ELR (cell line): ENCODE measurements at regions not wholly inside any gene's neighbourhood (a gene's known extent, or its start where the extent isn't known, plus 50 kb on each side); places are given as distances from the start of the nearest gene placed in this dataset.
A peak's percentile ranks its signal among the peaks of the same experiment; 100 is the strongest.

ENCODE experiments used
- DNase-seq: peaks from one replicate; pipeline ENCODE4 v3.0.0-alpha.2; 2015; ENCODE audit warnings: low read depth

DNA sequence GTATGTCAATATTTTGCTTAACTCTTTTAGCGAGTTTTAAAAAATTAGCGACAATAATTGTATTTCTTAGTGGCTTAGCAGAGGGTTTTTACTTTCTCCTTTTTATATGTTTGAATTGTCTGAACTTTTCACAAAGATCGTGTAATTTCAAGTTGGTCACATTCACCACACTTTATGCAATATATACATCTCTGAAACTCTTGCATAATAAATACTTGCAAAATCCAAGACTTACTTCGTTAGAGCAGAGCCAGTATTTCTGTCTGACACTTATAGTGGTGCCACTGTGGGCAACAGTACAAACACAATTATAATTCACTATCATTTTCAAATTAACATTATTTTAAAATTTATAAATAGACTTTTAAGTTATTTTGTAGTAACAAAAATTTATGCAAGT, 62.0 kb downstream of the SUCNR1 start:
- DNase-seq = no peak

DNA sequence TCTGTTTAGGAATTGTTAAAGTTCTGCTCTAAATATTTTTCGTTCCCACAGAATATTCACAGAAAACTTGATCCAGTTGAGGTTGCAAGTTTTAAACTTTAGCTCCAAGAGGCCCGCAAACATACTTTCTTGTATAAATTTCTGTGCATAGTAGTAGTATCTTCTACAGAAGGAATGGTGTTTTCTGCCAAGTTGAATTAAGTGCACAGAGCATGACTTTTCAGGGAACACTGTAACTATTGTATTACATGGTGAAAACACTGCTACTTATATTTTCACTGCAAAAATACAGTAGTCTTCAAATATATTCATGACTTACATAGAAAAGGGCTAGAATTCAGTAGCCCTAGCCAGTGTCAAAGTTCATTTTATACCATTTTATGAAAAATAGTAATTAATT, 67.0 kb downstream of the SUCNR1 start:
- no peak for DNase-seq

DNA sequence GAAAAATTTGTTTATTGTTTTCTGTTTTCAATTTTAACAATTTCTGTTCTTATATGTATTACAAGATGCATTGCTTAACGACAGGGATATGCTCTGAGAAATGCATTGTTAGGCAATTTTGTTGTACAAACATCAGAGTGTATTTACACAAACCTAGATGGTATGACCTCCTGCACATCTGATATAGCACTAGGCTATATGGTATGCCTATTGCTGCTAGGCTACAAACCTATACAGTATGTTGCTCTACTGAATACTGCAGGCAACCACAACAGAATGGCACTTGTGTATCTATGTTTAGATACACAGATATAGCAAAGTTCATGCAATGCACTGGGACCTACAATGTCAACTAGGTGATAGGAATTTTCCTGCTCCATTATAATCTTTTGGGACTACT, 70.1 kb downstream of the SUCNR1 start:
- DNase-seq = no peak

DNA sequence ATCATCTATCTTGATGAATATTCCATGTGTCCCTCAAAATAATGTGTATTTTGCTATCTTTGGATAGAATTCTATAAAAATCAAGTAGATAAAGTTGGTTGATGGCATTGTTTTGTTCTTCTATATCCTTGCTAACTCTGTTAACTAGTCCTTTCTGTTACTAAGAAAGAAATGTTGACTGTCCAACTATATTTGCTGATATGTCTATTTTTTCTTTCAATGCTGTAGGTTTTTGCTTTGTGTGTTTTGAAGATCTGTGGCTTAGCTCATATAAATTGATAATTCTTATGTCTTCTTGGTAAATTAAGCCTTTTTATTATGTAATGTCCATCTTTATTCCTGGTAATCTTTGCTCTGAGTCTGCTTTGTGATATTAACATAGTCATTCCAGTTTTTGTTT, 70.9 kb downstream of the SUCNR1 start:
- DNase-seq = no peak

DNA sequence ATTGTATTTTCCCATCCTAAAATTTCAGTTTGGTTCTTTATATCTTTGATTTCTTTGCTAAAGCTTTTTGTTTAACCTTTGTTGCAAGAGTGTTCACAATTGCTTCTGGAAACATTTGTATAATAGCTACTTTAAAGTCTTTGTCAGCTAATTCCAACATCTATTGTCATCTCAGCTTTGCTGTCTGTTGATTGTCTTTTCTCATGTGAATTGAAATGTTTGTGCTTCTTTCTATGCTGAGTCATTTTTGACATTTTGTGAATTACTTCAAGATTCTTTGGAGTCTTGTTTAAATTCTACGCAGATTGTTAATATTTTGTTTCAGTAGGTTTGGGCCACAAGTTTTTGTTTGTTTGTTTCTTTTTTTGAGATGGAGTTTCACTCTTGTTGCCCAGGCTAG, 73.2 kb downstream of the SUCNR1 start:
- DNase-seq = no peak

DNA sequence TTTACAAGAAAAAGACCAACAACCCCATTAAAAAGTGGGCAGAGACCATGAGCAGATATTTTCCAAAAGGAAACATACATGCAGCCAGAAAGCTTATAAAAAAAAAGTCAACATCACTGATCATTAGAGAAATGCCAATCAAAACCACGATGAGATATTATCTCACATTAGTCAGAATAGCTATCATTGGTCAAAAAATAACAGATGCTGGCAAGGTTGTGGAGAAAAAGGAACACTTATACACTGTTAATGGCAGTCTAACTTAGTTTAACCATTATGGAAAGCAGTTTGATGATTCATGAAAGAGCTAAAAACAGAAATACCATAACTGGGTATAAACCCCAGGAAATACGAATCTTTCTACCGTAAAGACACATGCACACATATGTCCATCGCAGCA, 76.3 kb downstream of the SUCNR1 start:
- DNase-seq = peak; percentile 12

DNA sequence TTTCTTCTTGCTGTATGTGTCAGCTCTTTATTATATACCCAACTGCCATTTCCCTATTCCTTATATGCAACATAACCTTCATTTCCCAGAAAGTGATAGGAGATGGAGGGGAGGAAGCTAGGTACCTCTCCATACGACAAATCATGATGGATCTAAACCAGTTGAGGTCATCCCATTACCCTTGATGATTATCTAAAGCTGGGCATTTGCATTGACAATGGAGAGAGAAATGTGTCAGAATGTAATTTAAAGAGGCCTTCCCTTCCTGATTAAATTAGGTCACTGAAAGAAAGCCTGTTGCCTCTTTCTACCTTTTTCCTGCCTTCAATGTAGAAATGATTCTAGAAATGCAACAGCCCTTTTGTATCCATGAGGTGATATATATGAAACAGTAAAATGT, 81.9 kb downstream of the SUCNR1 start:
- DNase-seq = no peak

DNA sequence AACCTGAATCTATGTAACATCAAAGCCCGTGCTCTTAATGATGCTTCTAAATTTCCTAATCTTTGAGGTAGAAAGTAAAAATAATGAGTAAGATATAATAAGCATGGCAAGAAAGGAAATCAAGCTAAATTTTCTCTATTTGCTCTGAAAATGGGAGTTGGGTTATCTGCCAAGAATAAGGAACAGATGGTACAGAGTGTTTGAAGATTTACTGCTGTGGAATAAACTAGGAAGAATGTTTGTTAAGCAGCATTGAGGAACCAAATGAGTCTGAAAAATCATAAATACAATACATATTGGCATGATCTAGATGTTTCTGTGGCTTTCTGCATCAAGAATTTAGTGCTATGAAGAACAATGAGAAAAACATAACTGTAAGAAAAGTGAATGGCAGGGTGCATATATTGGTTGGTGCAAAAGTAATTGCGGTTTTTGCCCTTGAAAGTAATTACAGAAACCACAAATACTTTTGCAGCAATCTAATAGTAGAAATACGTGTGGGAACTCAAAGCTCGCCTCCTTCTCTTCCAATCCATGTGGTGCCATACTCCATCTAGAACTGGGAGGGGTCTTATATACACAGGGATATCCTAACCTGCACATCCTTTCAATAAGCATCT, 87.6 kb downstream of the SUCNR1 start:
- no peak for DNase-seq

DNA sequence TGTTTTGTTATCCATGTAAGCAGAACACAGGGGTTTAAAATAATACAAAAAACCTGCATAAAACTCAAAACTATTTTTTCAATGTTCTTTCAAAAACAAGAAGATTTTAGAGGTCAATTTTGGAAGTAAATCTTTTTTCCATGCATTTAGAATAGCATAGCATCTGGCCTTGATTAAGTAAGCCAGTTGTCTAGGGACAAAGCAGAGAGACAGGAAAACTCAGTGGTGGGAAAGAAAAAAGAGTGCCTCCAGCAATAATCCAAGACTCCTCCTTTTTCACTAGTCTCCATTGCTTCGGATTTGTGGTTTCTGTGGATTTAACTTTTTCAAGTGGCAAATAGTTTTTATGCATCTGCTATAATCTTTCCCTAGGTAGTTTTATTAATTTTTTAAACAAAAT, 88.9 kb downstream of the SUCNR1 start:
- DNase-seq = no peak

DNA sequence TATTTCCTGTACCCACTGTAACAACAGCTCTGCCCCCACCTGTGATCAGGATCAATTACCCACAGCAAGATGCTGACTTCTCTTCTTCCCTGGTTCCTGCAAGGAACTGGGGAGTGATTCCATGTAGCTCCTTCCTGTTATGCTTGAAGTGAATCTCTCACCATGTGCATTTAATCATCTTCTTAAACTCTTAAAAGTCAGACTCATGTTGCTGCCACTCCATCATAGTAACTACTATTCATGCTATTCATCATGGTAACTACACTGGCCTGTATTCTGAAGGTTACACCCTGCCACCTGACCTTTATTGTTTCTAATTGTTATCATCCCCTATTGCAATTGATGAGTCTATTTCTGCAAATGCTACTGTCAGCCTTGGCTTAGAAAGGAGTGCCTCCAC, 89.5 kb downstream of the SUCNR1 start:
- no peak for DNase-seq

DNA sequence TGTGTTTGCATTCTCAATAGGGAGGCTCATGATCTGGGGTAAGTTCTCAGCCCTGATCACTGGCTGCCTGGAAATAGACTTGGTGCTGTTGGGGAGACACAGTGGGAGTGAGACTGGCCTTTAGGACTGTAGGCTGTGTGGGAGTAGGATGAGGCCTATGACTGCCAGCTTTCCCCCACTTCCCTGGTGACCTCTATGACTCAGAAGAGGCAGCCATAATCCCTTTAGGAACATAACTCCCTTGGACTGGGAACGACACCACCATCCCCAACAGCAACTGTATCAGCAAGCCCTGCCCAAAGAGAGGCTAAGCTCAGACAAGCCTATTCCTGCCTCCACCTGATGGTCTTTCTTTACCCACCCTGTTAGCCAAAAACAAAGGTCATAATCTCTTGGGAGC, 91.3 kb downstream of the SUCNR1 start:
- no peak for DNase-seq

DNA sequence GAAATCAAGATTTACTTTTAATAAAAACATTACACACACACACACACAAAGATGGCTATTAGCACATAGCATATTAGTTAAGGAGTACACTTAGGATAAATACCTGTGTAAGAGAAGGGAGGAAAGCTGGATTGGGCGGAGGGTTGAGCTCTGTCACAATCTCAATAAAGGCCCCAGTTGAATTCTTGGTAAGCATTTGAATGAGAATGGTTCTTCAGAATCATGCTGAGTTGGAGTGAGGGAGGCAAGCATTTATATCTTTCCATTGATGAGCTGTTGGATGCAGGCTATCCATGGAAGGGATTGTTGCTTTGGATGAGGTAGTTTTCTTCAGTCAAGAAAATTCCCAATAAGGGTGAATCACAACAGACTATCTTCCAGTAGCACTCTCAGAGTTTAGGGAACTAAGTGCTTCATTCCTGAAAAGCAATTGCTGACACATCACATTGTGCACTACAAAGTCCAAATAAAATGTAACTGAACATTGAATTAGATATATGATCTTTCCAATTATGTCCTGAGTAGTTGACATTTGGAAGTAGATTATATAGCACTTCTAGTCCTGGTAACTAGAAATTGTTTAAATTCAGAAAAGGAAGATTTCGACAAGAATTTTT, 95.7 kb downstream of the SUCNR1 start:
- no peak for DNase-seq

DNA sequence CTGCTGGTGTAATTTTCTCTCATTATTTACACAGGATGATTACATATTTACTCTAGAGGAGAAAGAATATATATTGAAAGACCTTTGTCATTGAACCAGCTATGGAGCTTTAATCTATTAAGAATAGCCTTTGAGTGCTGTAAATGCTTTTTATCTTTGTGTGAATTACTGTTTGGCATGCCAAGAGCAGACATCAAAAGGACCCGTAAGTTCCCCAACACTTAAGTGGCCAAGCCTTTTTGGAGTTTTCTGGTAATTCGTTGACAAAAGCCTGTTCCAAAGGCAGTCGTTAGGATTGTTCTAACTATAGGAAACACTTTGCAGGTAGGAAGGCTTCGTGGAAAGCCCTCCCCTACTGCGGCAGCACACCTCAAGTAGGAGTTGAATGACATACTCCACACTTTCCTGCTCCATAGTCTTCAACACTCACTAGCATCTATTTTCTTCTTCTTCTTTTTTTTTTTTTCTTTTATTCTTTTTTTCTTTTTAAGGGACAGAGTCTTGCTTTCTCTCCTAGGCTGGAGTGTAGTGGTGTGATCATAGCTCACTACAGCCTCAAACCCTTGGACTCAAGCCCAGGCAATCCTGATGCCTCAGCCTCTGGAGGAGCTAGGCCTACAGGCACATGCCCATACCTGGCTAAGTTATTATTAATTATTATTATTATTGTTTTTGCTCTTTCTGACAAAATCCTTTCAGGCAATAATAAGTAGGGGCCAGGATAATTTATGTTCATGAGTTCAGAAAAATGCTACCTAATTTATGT, 98.6 kb downstream of the SUCNR1 start:
- no peak for DNase-seq

DNA sequence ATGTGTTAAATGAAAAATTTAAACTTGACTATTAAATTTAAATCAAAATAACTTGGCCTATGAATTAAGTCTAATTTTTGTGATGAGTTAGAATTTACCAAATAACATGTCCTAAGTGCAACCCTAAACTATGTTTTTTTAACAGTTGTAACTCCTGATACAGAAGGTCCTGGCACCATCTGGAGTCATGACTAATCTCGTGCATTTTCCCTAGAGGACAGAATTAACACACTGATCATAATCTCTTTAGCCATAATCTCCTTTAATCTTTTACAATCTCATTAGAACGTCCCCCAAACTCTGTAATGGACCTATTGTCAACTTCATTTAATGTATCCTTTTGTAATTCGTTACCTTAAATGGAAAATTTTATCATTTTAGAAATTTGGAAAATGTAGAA, 100.6 kb downstream of the SUCNR1 start:
- peak; percentile 74 for DNase-seq

DNA sequence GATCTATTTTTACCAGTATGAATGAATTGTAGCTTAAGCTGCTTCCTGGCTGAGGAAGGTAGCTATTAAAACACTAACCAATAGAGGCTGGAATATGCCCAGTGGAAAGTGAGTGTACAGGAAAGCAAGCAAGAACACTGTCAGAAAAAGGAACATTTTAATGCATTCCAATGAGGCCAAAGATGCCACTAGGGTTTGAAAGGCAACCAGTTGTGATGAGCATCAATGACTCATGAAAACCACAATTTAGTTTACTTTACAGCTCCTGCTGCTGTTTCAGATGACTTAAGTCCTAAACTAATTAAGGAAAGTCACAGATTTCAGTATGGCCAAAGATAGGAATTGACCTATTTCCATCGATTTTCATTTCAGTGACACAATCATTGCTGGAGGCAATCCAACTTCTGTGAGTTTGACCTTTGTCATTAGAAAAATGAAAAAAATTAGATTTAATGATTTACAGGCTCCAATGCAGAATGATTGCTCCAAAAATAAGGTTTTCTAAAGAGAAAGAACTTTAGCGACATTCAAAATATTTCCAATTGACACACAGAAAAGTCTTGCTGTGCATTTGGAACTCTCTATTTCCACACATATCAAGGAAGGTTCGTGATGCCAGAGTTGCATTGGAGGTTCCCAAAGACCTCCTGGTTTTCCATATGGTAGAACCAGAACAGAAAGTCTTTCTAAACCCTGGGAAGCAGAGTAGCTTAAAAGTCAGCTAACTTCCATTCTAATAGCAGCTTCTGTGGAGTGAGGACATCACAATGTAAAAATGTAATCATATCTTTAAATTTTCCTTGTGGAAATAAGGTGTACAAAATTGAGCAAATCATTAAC, 103.0 kb downstream of the SUCNR1 start:
- DNase-seq = peak; percentile 98

DNA sequence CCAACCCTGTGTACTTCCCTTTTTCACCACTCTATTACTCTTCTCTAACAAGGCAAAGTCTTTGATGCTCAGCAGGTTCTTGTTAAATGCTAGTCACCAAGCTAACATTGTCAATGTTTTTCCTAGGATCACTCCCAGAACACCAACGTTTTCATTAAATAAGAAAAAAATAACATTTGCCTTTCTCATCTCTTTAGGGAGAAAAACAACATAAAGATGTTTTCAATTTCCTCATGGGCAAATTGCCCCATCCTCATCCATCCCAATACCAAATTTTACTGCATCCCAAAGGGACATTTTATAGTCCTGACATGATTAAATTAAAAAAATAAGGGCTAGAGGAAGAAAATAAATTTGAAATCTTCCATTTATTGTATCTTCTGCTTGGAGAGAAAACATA, 106.5 kb downstream of the SUCNR1 start:
- DNase-seq = no peak

DNA sequence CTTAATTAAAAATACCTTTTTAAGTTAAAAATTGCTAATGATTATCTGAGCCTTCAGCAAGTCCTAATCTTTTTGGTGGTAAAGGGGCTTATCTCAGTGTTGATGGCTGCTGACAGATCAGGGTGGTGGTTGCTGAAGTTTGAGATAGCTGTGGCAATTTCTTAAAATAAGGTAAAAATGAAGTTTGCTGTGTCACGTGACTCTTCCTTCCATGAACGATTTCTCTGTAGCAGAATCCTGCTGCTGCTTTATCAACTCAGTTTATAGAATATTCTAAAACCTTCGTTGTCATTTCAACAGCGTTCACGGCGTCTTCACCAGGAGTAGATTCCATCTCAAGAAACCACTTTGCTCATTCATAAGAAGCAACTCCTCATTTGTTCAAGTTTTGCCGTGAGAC, 110.1 kb downstream of the SUCNR1 start:
- DNase-seq = no peak

DNA sequence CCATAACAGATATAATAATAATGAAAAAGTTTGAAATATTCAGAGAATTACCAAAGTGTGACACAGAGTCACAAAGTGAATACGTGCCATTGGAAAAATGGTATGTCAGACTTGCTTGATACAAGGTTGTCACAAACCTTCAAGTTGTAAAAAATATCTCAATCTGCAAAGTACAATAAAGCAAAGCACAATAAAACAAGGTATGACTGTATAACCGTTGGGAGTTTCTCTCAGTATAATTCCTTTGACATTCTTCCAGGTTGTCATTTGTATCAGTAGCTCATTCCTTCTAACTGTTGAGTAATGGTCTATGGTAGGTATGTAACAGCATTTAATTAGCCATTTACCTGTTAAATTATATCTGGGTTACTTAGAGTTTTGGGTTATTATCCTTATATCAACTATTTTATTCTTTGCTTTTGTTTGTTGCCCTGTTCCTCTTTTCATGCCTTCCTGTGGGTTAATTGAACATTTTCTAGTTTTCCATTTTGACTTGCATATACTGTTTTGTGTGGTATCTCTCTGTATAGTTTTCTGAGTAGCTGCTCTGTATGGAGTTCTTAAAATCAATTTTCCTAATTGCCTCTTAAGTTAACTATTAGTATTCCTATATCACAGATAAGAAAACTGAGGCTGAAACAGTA, 112.5 kb downstream of the SUCNR1 start:
- DNase-seq = no peak

DNA sequence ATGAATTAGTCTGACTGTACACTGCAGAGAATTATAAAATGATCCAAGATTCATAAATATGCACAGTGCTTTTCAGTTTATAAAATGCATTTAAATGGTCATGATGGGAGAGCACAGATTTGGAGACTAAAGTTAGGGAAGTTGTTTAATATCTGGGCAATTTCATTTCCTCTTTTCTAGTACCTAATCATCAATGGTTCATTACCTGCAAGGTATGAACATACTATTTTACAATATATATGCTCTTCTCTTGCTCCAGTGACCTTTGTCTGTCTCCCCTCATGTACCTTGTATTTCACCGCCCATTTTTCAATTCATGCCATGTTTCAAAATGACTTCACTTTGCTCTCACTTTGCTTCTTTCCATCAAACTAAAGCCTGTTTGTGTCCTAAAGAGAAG, 114.5 kb downstream of the SUCNR1 start:
- DNase-seq = no peak

DNA sequence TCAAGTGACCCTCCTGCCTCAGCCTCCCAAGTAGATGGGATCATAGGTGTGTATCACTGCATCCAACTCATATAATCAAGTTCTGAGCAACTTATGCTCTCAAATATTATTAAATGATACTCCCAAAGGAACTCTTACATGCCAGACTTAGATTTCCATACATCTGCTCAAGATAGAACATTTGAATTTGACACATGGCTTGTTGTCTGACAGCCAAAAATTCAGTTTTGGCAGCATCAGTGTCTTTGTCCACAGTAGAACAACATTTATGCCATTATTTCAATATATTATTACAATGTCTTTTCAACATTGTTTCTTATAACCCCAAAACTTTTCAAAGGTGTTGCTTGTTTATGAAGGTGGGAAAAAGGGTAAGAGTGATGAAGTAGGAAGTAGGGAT, 116.2 kb downstream of the SUCNR1 start:
- DNase-seq = no peak

DNA sequence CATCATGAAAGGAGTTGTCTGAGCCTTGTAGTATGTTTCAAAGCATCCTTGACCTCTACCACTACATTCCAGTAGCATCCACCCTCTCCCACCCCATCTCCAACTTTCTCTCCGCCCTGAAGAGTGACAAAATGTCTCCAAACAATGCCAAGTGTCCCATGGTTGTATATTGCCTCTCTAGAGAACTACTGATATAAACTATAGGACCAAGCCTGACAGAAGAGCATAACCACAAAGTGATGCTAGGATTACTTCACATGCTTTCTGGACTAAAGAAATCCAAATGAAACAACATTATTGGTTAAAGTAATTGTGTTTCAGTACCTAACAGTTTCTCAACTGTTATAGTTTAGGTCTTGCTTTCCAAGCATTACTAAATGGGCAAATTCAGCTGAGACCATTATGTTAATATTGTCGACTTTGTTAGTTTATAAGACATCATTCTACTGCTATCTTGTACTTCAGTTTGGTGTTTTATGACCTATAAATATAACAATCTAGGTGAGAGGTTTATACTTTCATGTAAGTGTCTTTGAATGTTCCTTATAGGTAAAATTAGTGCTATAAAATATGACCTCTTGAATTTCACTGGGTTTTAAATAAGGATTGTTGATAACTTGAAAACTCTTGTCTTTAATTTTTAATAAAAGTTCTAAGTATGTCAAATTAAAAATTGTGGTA, 117.4 kb downstream of the SUCNR1 start:
- no peak for DNase-seq
